SK-N-SH (cell line): ENCODE measurements at regions not wholly inside any gene's neighbourhood (a gene's known extent, or its start where the extent isn't known, plus 50 kb on each side); places are given as distances from the start of the nearest gene placed in this dataset.

Experiments
- CTCF ChIA-PET: fragments of 300-600, 350-600 bp; formaldehyde crosslinking; extraction: SDS; loops from one replicate; lab custom pipeline; 2021; lab: Yijun Ruan, JAX
- POLR2A ChIA-PET: fragments of 350-600 bp; sonication (Branson Sonifier 250); formaldehyde crosslinking; extraction: SDS; loops from one replicate; lab custom pipeline; 2020; ENCODE audit warnings: antibody characterized with exemption, inconsistent platforms; lab: Yijun Ruan, JAX
- DNase-seq: peaks from one replicate; pipeline ENCODE4 v3.0.0; 2012
- H2AFZ ChIP-seq: fragments of 200-600 bp; sonication (generic); 2 replicates; pipeline ENCODE4 v1.8.1; 2016; ENCODE audit warnings: antibody characterized with exemption, mild to moderate bottlenecking, low read depth
- H3F3A ChIP-seq: fragments of 200-600 bp; sonication (generic); replicated peaks from 2 replicates; pipeline ENCODE3; 2016; ENCODE audit warnings: antibody characterized with exemption, mild to moderate bottlenecking; ENCODE audit not compliant: insufficient read depth
- H3K27ac ChIP-seq, 2 experiments: fragments of 200-500 bp in 1 of 2; fragments of 200-600 bp in 1 of 2; sonication (Bioruptor generic) in 1 of 2; sonication (generic), shearing (Covaris generic) in 1 of 2; 2 replicates each; pipeline versions ENCODE4 v1.5.1 to v1.6.1; 2014 to 2016; ENCODE audit warnings: low read depth in 2 of 2, inconsistent platforms in 1 of 2, low read length in 1 of 2, mild to moderate bottlenecking in 1 of 2, mixed read lengths in 1 of 2
- H3K27me3 ChIP-seq: fragments of 200-600 bp; sonication (generic), shearing (Covaris generic); 2 replicates; pipeline ENCODE4 v1.6.1; 2016; ENCODE audit warnings: mixed run types; ENCODE audit not compliant: insufficient read depth
- H3K36me3 ChIP-seq, 2 experiments: fragments of 200-500 bp in 1 of 2; fragments of 200-600 bp in 1 of 2; sonication (Bioruptor generic) in 1 of 2; sonication (generic) in 1 of 2; replicated peaks in 1 of 2; 2 replicates each; pipeline versions ENCODE3 to v1.5.1; 2014 to 2016; ENCODE audit warnings: low read length in 1 of 2, mild to moderate bottlenecking in 1 of 2; ENCODE audit not compliant: insufficient read depth in 2 of 2, control insufficient read depth in 1 of 2
- H3K4me1 ChIP-seq, 2 experiments: fragments of 200-500 bp in 1 of 2; fragments of 200-600 bp in 1 of 2; sonication (Bioruptor generic) in 1 of 2; sonication (generic), shearing (Covaris generic) in 1 of 2; 2 replicates each; pipeline versions ENCODE4 v1.5.1 to v1.6.1; 2014 to 2016; ENCODE audit warnings: low read depth in 1 of 2, low read length in 1 of 2, mixed run types in 1 of 2; ENCODE audit not compliant: insufficient read depth in 2 of 2, control insufficient read depth in 1 of 2
- H3K4me2 ChIP-seq: fragments of 200-600 bp; sonication (generic), shearing (Covaris generic); 2 replicates; pipeline ENCODE4 v1.6.1; 2017; ENCODE audit warnings: mixed run types
- H3K4me3 ChIP-seq, 2 experiments: fragments of 200-500 bp in 1 of 2; fragments of 200-600 bp in 1 of 2; sonication (Bioruptor generic) in 1 of 2; sonication (generic), shearing (Covaris generic) in 1 of 2; 2 replicates each; pipeline versions ENCODE4 v1.5.1 to v1.8.1; 2014 to 2016; ENCODE audit warnings: low read depth in 2 of 2, inconsistent platforms in 1 of 2, low read length in 1 of 2, mild to moderate bottlenecking in 1 of 2, mixed read lengths in 1 of 2, moderate library complexity in 1 of 2
- H3K79me2 ChIP-seq: fragments of 200-600 bp; sonication (generic); 2 replicates; pipeline ENCODE4 v1.8.1; 2017; ENCODE audit warnings: mild to moderate bottlenecking; ENCODE audit not compliant: insufficient read depth
- H3K9ac ChIP-seq: fragments of 200-600 bp; sonication (generic); 2 replicates; pipeline ENCODE4 v1.6.1; 2017; ENCODE audit warnings: mixed run types
- H3K9me2 ChIP-seq: fragments of 200-600 bp; sonication (generic); 2 replicates; pipeline ENCODE4 v1.6.1; 2017; ENCODE audit warnings: mixed run types
- H3K9me3 ChIP-seq: fragments of 200-600 bp; sonication (generic); 2 replicates; pipeline ENCODE4 v1.6.1; 2017; ENCODE audit warnings: mixed run types, mild to moderate bottlenecking, moderate library complexity
- H4K20me1 ChIP-seq: fragments of 200-600 bp; sonication (generic); 2 replicates; pipeline ENCODE4 v1.6.1; 2017; ENCODE audit warnings: mild to moderate bottlenecking, mixed run types; ENCODE audit not compliant: insufficient read depth
- CTCF ChIP-seq: fragments of 200-600 bp; sonication (generic); IDR thresholded peaks from 2 replicates; pipeline ENCODE4 v1.6.1; 2017; ENCODE audit warnings: antibody characterized with exemption, mild to moderate bottlenecking, moderate library complexity
- ELF1 ChIP-seq: IDR thresholded peaks from 2 replicates; pipeline ENCODE4 v1.4.0; 2012
- EP300 ChIP-seq, 2 experiments: IDR thresholded peaks; 2 replicates each; pipeline versions ENCODE4 v1.4.0 to v1.6.1; 2012; ENCODE audit warnings: borderline replicate concordance in 1 of 2, low read depth in 1 of 2, low read length in 1 of 2
- EZH2phosphoT487 ChIP-seq: fragments of 200-600 bp; sonication (generic); IDR thresholded peaks from 2 replicates; pipeline ENCODE4 v1.6.1; 2017; ENCODE audit warnings: low read depth, mixed run types, mild to moderate bottlenecking, antibody characterized with exemption, moderate library complexity, borderline replicate concordance
- FOSL2 ChIP-seq: IDR thresholded peaks from 2 replicates; pipeline ENCODE4 v1.4.0; 2012; ENCODE audit warnings: low read depth, mild to moderate bottlenecking, moderate library complexity, borderline replicate concordance
- FOXM1 ChIP-seq: IDR thresholded peaks from 2 replicates; pipeline ENCODE4 v1.4.0; 2012; ENCODE audit warnings: low read depth, mild to moderate bottlenecking
- GABPA ChIP-seq: IDR thresholded peaks from 2 replicates; pipeline ENCODE4 v1.4.0; 2012; ENCODE audit warnings: low read depth, mild to moderate bottlenecking
- JUND ChIP-seq: IDR thresholded peaks from 2 replicates; pipeline ENCODE4 v1.4.0; 2012
- MEF2A ChIP-seq: IDR thresholded peaks from 2 replicates; pipeline ENCODE4 v1.4.0; 2012; ENCODE audit warnings: low read depth, borderline replicate concordance
- NFIC ChIP-seq: IDR thresholded peaks from 2 replicates; pipeline ENCODE4 v1.4.0; 2012; ENCODE audit warnings: borderline replicate concordance
- RAD21 ChIP-seq: IDR thresholded peaks from 2 replicates; pipeline ENCODE4 v1.6.1; 2012; ENCODE audit warnings: mild to moderate bottlenecking, low read length
- RCOR1 ChIP-seq: fragments of 150-350 bp; IDR thresholded peaks from 2 replicates; pipeline ENCODE4 v1.6.1; 2017; ENCODE audit warnings: antibody characterized with exemption, low read length
- RFX5 ChIP-seq: IDR thresholded peaks from 2 replicates; pipeline ENCODE4 v1.6.1; 2012; ENCODE audit warnings: mild to moderate bottlenecking, improper control_type of control experiment, low read length
- RXRA ChIP-seq: IDR thresholded peaks from 2 replicates; pipeline ENCODE4 v1.4.0; 2012; ENCODE audit warnings: low read depth, mild to moderate bottlenecking, borderline replicate concordance
- SIN3A ChIP-seq: IDR thresholded peaks from 2 replicates; pipeline ENCODE4 v1.6.1; 2012; ENCODE audit warnings: low read depth, mild to moderate bottlenecking, low read length, moderate library complexity, borderline replicate concordance
- TCF12 ChIP-seq: IDR thresholded peaks from 2 replicates; pipeline ENCODE4 v1.4.0; 2012
- WGBS: methylation state at CpG from one replicate; pipeline ENCODE4 v1.1.6; 2017; ENCODE audit warnings: low lambda C conversion rate; 5-methylcytosine and 5-hydroxymethylcytosine counted together
- TF ChIP-seq, protein P1 (sequence below): fragments of 150-350 bp; IDR thresholded peaks from 2 replicates; pipeline ENCODE4 v1.6.1; 2016; ENCODE audit warnings: mild to moderate bottlenecking, low read depth, low read length
- TF ChIP-seq, protein P2 (sequence below): fragments of 150-350 bp; IDR thresholded peaks from 2 replicates; pipeline ENCODE4 v1.6.1; 2017; ENCODE audit warnings: antibody characterized with exemption, low read length, low read depth, borderline replicate concordance
- TF ChIP-seq, protein P3 (sequence below): IDR thresholded peaks from 2 replicates; pipeline ENCODE4 v1.4.0; 2012; ENCODE audit warnings: low read depth, borderline replicate concordance

DNA sequence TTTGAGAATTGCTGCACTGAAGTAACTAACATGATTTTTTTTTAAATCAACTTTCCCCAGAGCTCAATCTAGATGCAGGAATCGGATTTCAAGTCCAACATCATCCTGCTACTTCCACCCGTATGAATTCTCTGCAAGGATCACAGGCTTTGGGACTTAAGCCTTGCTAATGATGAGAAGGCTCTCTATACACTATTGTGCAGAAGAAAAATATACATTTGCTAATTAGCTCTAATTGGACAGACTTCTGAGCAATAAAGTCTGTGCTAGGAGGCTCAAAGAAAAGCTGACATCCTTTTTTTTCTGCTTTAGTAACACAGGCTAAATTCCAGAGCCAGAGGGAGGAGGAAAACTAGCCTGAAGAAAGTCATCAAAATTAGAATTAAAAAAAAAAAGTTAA is 433.6 kb downstream of the PMP22 start:
- Histone ChIP-seq H3K36me3 (no peaks in the 10 kb centered on the region), H3K9me3 (no peaks in the 10 kb centered on the region), H3K4me2 (no peak overlapping the region), H2AFZ (no peak overlapping the region), H3K27me3 (peaks cover 13% of the 10 kb centered on the region; the same call in 1 of the 2 replicates), H3K4me3 (no peak overlapping the region), H3K4me1 (0 out of 4 replicates have a peak, but pooled peaks cover 0 to 3% of the 10 kb centered on the region in 2 experiments), H3K27ac (no peak overlapping the region), H3K79me2 (no peaks in the 10 kb centered on the region), H4K20me1 (no peaks in the 10 kb centered on the region), H3K9me2 (no peaks in the 10 kb centered on the region), H3F3A (no peaks in the 10 kb centered on the region), H3K9ac (no peak overlapping the region)
- CTCF ChIA-PET, result no interaction called here
- no peak for DNase-seq
- POLR2A ChIA-PET, result no interaction called here
- 0% methylated on average over 2 of the region's 2 CpGs for WGBS
- TF ChIP-seq EP300 (IDR thresholded peaks at IDR 0.05; ENCODE audit: borderline replicate concordance in 1 of 2, low read depth in 1 of 2, low read length in 1 of 2), result no peak
- no peak for TF ChIP-seq EZH2phosphoT487
- TF ChIP-seq RFX5, result no peak
- no peak for TF ChIP-seq CTCF
- TF ChIP-seq FOXM1, result no peak
- TF ChIP-seq FOSL2, result no peak
- TF ChIP-seq, protein P1, sequence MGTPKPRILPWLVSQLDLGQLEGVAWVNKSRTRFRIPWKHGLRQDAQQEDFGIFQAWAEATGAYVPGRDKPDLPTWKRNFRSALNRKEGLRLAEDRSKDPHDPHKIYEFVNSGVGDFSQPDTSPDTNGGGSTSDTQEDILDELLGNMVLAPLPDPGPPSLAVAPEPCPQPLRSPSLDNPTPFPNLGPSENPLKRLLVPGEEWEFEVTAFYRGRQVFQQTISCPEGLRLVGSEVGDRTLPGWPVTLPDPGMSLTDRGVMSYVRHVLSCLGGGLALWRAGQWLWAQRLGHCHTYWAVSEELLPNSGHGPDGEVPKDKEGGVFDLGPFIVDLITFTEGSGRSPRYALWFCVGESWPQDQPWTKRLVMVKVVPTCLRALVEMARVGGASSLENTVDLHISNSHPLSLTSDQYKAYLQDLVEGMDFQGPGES, result no peak
- no peak for TF ChIP-seq NFIC

- no peak overlapping the region for H2AFZ ChIP-seq
- H3K4me3 ChIP-seq, result no peak overlapping the region
- no peak overlapping the region for H3K27ac ChIP-seq
- CTCF ChIA-PET, result no interaction called here
- H3K79me2 ChIP-seq, result no peaks in the 10 kb centered on the region
- POLR2A ChIA-PET, result no interaction called here
- 5% methylated on average over 6 of the region's 6 CpGs for WGBS
- H4K20me1 ChIP-seq, result no peaks in the 10 kb centered on the region
- no peak overlapping the region for H3K9ac ChIP-seq
- no peak for DNase-seq
- H3K4me1 ChIP-seq, result no peaks in the 10 kb centered on the region
- H3K36me3 ChIP-seq, result no peaks in the 10 kb centered on the region
- no peaks in the 10 kb centered on the region for H3K9me3 ChIP-seq
- 0 out of 2 replicates have a peak, but pooled peaks cover 3% of the 10 kb centered on the region for H3K9me2 ChIP-seq
- H3F3A ChIP-seq, result no peaks in the 10 kb centered on the region
- H3K27me3 ChIP-seq, result peaks cover 13% of the 10 kb centered on the region; the same call in 1 of the 2 replicates
- no peak overlapping the region for H3K4me2 ChIP-seq
- TF ChIP-seq JUND, result no peak
- TF ChIP-seq EP300 (IDR thresholded peaks at IDR 0.05; ENCODE audit: borderline replicate concordance in 1 of 2, low read depth in 1 of 2, low read length in 1 of 2), result no peak
- TF ChIP-seq, protein P2, sequence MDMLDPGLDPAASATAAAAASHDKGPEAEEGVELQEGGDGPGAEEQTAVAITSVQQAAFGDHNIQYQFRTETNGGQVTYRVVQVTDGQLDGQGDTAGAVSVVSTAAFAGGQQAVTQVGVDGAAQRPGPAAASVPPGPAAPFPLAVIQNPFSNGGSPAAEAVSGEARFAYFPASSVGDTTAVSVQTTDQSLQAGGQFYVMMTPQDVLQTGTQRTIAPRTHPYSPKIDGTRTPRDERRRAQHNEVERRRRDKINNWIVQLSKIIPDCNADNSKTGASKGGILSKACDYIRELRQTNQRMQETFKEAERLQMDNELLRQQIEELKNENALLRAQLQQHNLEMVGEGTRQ, result no peak
- no peak for TF ChIP-seq SIN3A
- no peak for TF ChIP-seq RAD21
- TF ChIP-seq, protein P3, sequence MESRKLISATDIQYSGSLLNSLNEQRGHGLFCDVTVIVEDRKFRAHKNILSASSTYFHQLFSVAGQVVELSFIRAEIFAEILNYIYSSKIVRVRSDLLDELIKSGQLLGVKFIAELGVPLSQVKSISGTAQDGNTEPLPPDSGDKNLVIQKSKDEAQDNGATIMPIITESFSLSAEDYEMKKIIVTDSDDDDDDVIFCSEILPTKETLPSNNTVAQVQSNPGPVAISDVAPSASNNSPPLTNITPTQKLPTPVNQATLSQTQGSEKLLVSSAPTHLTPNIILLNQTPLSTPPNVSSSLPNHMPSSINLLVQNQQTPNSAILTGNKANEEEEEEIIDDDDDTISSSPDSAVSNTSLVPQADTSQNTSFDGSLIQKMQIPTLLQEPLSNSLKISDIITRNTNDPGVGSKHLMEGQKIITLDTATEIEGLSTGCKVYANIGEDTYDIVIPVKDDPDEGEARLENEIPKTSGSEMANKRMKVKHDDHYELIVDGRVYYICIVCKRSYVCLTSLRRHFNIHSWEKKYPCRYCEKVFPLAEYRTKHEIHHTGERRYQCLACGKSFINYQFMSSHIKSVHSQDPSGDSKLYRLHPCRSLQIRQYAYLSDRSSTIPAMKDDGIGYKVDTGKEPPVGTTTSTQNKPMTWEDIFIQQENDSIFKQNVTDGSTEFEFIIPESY, result no peak
- TF ChIP-seq FOXM1, result no peak
- no peak for TF ChIP-seq TCF12
- no peak for TF ChIP-seq FOSL2
- TF ChIP-seq MEF2A, result no peak
- TF ChIP-seq ELF1, result no peak
- TF ChIP-seq RCOR1, result no peak
- no peak for TF ChIP-seq NFIC
- TF ChIP-seq, protein P1, result no peak
- TF ChIP-seq GABPA, result no peak
- no peak for TF ChIP-seq RXRA
These were observed 437.7 kb downstream of the PMP22 start for GRCh38 chr17:14827396-14827919.
